OCI-LY3 (cell line): ENCODE measurements at regions not wholly inside any gene's neighbourhood (a gene's known extent, or its start where the extent isn't known, plus 50 kb on each side); places are given as distances from the start of the nearest gene placed in this dataset.

Source experiments
- H2AFZ ChIP-seq: fragments of 200-600, 300-600 bp; shearing (Covaris generic); 2 replicates; pipeline ENCODE4 v1.6.0; 2014; ENCODE audit warnings: antibody characterized with exemption, low read depth, low read length
- H3K27ac ChIP-seq: fragments of 200-600, 300-600 bp; sonication (generic); 2 replicates; pipeline ENCODE4 v1.5.1; 2014; ENCODE audit warnings: mild to moderate bottlenecking, low read length, moderate library complexity, mixed read lengths
- H3K27me3 ChIP-seq: fragments of 200-600, 300-600 bp; sonication (generic); 2 replicates; pipeline ENCODE4 v1.6.1; 2014; ENCODE audit warnings: low read depth, low read length, mixed read lengths
- H3K36me3 ChIP-seq: fragments of 200-600, 300-600 bp; sonication (generic); replicated peaks from 2 replicates; pipeline ENCODE3; 2014; ENCODE audit warnings: low read depth, low read length, mixed read lengths
- H3K4me1 ChIP-seq: fragments of 300-600, 200-600 bp; sonication (generic); 2 replicates; pipeline ENCODE4 v1.6.1; 2014; ENCODE audit warnings: low read length, mixed read lengths
- H3K4me2 ChIP-seq: fragments of 200-600, 300-600 bp; sonication (generic); 2 replicates; pipeline ENCODE4 v1.6.1; 2014; ENCODE audit warnings: low read length, mixed read lengths
- H3K4me3 ChIP-seq: fragments of 300-600, 200-600 bp; sonication (generic); 2 replicates; pipeline ENCODE4 v1.5.1; 2014; ENCODE audit warnings: antibody characterized with exemption, mild to moderate bottlenecking, low read length, moderate library complexity
- H3K79me2 ChIP-seq: fragments of 300-600, 200-600 bp; shearing (Covaris generic); 2 replicates; pipeline ENCODE4 v1.6.1; 2014; ENCODE audit warnings: mild to moderate bottlenecking, low read length, mixed read lengths
- H3K9ac ChIP-seq: fragments of 300-600, 200-600 bp; shearing (Covaris generic); 2 replicates; pipeline ENCODE4 v1.6.0; 2014; ENCODE audit warnings: mild to moderate bottlenecking, low read length, moderate library complexity
- H3K9me3 ChIP-seq: fragments of 200-600, 300-600 bp; shearing (Covaris generic); 2 replicates; pipeline ENCODE4 v1.6.1; 2014; ENCODE audit warnings: low read length, mixed read lengths; ENCODE audit not compliant: insufficient read depth
- H4K20me1 ChIP-seq: fragments of 200-600, 300-600 bp; sonication (generic); 2 replicates; pipeline ENCODE4 v1.6.1; 2016; ENCODE audit warnings: low read length, mixed read lengths; ENCODE audit not compliant: insufficient read depth
- EZH2phosphoT487 ChIP-seq: fragments of 200-600 bp; shearing (Covaris generic); IDR thresholded peaks from 2 replicates; pipeline ENCODE4 v1.6.1; 2018; ENCODE audit warnings: antibody characterized with exemption, mixed run types, low read depth
- TF ChIP-seq, protein P1 (sequence below): fragments of 200-600, 300-600 bp; sonication (generic); IDR thresholded peaks from 2 replicates; pipeline ENCODE4 v1.5.1; 2014; ENCODE audit warnings: antibody characterized with exemption, low read length, low read depth

DNA sequence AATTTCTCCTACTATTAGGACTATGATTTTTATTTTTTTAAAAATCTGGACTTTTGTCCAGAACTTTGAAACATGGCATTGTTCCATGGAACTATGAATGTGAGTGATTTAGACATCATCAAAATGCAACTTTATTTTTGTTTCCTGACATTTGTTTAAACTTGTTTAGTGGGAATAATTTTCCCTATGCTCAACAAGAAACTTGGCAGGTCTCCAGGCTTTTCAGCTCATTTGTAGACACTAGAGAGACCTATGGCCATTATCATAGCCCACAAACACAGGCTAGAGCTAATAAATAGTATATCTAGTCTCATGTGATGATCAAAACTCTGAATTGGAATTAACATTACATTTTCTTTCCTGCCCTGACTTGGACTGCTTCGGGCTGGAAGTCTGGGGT is 145.1 kb upstream of the CELF4 start:
- Histone ChIP-seq H3K9me3 (no peaks in the 10 kb centered on the region), H2AFZ (no peak overlapping the region), H3K27me3 (no peaks in the 10 kb centered on the region), H3K36me3 (no peaks in the 10 kb centered on the region), H3K4me2 (no peak overlapping the region), H4K20me1 (no peaks in the 10 kb centered on the region), H3K9ac (no peak overlapping the region), H3K27ac (0 out of 2 replicates have a peak overlapping the region, but pooled peaks have one; percentile 86), H3K79me2 (no peaks in the 10 kb centered on the region), H3K4me3 (no peak overlapping the region), H3K4me1 (peaks cover 34% of the 10 kb centered on the region)
- TF ChIP-seq, protein P1, sequence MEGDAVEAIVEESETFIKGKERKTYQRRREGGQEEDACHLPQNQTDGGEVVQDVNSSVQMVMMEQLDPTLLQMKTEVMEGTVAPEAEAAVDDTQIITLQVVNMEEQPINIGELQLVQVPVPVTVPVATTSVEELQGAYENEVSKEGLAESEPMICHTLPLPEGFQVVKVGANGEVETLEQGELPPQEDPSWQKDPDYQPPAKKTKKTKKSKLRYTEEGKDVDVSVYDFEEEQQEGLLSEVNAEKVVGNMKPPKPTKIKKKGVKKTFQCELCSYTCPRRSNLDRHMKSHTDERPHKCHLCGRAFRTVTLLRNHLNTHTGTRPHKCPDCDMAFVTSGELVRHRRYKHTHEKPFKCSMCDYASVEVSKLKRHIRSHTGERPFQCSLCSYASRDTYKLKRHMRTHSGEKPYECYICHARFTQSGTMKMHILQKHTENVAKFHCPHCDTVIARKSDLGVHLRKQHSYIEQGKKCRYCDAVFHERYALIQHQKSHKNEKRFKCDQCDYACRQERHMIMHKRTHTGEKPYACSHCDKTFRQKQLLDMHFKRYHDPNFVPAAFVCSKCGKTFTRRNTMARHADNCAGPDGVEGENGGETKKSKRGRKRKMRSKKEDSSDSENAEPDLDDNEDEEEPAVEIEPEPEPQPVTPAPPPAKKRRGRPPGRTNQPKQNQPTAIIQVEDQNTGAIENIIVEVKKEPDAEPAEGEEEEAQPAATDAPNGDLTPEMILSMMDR = no peak
- TF ChIP-seq EZH2phosphoT487 = no peak

DNA sequence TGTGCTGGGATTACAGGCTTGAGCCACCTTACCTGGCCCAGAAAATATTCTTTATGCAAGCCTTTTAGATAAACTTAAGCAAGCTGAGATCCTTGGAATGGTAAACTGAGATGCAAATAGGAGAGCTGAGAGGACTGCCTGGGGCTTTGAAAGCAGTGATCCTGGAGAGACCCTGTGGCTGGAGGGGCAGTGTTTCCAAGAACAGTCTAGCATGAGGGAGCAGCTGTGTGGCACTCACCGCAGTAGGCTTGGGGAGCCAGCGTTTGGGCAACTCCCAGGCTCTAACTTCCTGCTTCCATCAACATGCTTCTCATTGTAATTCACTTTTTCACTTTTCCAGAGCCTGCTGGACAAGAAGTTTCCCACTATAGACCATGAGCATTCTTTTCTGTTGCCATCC is 144.1 kb upstream of the CELF4 start:
- no peaks in the 10 kb centered on the region for H4K20me1 ChIP-seq
- no peak overlapping the region for H2AFZ ChIP-seq
- H3K4me2 ChIP-seq = no peak overlapping the region
- TF ChIP-seq, protein P1 = no peak
- TF ChIP-seq EZH2phosphoT487 = no peak
- H3K4me1 ChIP-seq = peaks cover 34% of the 10 kb centered on the region
- H3K27ac ChIP-seq = no peak overlapping the region
- no peak overlapping the region for H3K4me3 ChIP-seq
- H3K36me3 ChIP-seq = no peaks in the 10 kb centered on the region
- H3K27me3 ChIP-seq = no peaks in the 10 kb centered on the region
- no peaks in the 10 kb centered on the region for H3K79me2 ChIP-seq
- no peaks in the 10 kb centered on the region for H3K9me3 ChIP-seq
- no peak overlapping the region for H3K9ac ChIP-seq

DNA sequence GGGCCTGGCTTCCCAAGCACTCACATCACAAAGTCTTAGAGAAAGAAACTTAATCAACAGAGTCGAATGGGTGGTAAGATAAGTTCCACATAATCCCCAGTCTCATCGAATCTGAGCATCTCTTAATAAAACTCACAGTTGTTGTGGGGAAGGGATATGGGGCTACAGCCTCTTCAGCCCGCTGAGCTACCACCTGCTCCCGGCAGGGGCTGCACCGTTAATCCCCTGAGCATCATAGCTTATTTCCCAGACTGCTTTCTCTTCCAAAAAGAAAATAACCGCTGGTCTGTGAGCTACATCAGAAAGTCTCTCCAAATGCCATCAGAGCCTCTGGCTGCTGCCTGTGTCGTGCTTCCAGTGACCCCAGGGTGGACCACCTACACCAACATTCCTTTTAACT is 139.4 kb upstream of the CELF4 start:
- Histone ChIP-seq H3K4me3 (no peak overlapping the region), H3K4me2 (no peak overlapping the region), H4K20me1 (no peaks in the 10 kb centered on the region), H3K9ac (no peak overlapping the region), H3K36me3 (no peaks in the 10 kb centered on the region), H2AFZ (no peak overlapping the region), H3K27ac (no peak overlapping the region), H3K4me1 (peaks cover 17% of the 10 kb centered on the region), H3K27me3 (no peaks in the 10 kb centered on the region), H3K79me2 (no peaks in the 10 kb centered on the region), H3K9me3 (0 out of 2 replicates have a peak, but pooled peaks cover 4% of the 10 kb centered on the region)
- TF ChIP-seq EZH2phosphoT487 = no peak
- TF ChIP-seq, protein P1 = no peak

DNA sequence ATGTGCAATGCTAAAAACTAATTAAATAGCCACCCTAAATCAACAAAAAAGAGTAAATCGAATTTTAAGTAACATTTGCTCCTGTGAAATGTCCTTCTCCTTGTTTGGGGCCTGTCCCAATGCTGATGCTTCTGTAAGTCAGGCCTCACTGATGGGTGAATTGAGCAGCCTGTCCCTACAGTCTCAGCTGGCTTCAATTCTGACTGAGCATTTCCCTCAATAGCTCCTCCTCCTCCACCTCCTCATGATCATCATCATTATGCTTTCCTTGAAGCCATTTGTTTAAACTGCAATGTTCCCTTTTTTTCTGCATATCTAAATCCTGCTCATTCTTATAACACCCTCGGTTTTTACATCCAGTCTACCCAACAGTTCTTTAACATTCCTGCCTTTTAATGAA is 137.2 kb upstream of the CELF4 start:
- Histone ChIP-seq H3K36me3 (no peaks in the 10 kb centered on the region), H2AFZ (no peak overlapping the region), H3K9me3 (0 out of 2 replicates have a peak, but pooled peaks cover 4% of the 10 kb centered on the region), H4K20me1 (no peaks in the 10 kb centered on the region), H3K4me2 (no peak overlapping the region), H3K4me3 (no peak overlapping the region), H3K79me2 (no peaks in the 10 kb centered on the region), H3K4me1 (peaks cover 17% of the 10 kb centered on the region), H3K27ac (no peak overlapping the region), H3K27me3 (no peaks in the 10 kb centered on the region), H3K9ac (no peak overlapping the region)
- no peak for TF ChIP-seq EZH2phosphoT487
- TF ChIP-seq, protein P1 = no peak
